NCI-H1694 treated with DMSO at 0.1 percent for 48 hours (cell line): ENCODE measurements at regions not wholly inside any gene's neighbourhood (a gene's known extent, or its start where the extent isn't known, plus 50 kb on each side); places are given as distances from the start of the nearest gene placed in this dataset.

ENCODE experiments used
- DNase-seq: peaks from one replicate; lab custom pipeline; 2025; lab: John Stamatoyannopoulos, UW

DNA sequence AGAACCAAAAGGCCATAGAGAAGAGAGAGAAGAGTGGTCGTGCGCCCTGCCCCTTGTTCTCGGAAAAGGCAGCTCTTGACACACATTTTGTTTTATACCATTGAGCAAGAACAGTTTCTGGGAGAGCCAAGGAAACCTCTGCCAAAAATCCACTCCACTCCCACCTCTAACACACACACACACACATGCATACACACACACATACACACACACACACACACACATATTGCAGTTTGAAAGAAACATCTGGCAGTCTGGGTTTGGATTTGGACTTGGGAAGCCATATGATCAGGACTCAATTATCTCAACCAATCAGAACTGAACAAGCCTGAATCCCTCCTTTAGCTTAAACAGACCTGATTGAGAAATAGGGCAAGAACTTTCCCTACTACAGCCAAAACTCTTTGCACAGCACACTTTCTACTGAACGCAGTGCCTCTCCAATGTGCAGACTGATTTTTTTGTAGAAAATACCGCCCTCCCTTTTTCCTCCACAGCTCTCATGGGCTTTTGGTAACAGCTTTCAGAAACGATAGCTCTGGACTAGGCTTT is 484.0 kb upstream of the ZWINT start:
- no peak for DNase-seq

GRCh38 chr10:56836659-56837058 is 475.6 kb upstream of the ZWINT start:
- no peak for DNase-seq

DNA sequence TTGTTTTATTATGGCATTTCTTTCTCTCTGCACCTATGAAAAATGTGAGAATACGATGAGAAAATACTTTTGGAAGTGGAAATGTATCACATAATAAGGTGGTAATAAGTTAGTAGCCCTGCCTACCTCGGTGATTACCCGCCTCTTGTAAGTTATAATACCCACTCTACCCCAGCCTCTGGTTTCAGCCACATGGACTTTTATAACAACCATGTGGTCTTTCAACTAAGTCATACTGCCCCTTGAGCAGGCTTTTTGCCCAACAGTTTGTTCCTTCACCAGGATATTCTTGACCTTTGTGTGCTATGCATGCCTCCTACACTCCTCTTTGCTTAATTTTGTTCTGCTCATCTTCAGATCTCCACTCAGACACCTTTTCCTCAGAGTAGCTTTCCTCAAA is 470.6 kb upstream of the ZWINT start:
- no peak for DNase-seq

GRCh38 chr10:56823849-56824248 is 462.8 kb upstream of the ZWINT start:
- DNase-seq: peak; percentile 5

DNA sequence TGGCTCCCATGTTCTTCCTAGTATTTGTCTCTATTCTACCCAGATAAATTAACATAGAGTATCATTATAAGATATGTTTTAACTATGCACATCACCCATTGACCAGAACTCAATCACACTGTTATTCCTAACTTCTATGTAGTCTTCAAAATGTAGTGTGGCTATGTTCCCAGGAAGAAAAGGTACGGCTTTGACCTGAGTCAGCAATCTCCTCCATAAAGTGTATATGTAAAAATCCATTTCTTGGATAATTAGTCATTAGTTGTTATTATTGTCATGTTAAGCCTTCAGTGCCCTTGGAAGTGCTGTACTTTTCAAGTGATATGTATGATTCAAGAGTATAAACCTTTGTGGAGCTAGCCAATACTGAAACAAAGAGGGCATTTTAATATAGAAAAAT is 444.0 kb upstream of the ZWINT start:
- no peak for DNase-seq

DNA sequence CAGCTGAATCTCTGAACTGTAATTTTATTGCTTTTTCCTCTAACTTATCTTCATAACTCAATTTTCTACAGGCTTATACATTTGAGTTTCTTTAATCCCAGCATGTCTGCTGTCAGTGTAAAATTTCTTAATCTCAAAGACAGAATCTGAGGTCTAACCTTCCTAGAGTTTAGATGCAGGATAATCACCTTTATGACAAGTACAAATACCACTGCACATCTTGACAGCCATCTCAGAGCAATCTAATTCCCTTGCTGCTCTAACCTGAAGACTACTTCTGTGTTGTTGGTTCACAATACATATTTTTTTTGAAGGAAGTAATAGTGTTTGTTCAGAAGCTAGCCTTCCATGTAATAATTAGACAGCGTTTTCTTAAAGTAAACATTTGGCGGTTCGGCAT is 424.2 kb upstream of the ZWINT start:
- no peak for DNase-seq

GRCh38 chr10:56782503-56782902 is 421.4 kb upstream of the ZWINT start:
- no peak for DNase-seq

DNA sequence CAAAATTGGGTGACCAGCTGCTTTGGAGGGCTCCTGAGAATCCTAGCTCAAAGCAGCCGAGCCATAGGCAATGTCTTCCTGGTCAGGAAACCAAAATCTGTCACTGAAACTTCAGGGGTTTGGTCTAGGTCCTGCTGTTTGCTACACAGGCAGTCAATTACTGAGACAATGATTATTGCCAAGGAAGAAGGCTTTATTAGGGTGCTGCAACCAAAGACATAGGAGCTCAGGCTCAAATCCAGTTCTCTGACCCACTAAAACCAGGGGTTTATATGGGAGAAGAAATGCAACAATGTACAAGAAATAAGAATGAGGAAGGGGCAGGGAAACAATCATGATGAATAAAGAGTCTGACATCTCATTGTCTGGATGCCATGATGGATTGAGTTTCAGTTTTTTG is 410.3 kb upstream of the ZWINT start:
- DNase-seq: no peak

GRCh38 chr10:56763090-56763489 is 402.0 kb upstream of the ZWINT start:
- DNase-seq: no peak

DNA sequence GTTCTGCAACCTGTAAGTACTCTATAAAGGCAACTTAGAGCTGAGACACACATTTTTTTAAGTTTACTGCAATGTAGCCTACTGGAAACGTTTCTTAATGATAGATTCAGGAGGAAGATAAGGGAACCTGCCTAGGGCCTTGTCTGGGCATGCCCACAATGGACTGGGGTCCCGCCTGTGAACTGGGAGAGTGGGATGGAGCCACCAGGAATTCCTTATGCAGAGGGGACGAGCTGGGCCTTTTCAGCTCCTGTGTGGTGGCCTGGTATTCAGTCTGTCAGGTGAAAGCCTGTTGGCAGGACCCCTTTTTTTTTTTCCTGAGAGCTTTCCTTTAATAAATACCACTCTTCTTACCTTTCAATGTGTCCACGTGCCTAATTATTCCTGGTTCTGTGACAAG is 384.4 kb upstream of the ZWINT start:
- no peak for DNase-seq

GRCh38 chr10:56728349-56728748 is 367.3 kb upstream of the ZWINT start:
- no peak for DNase-seq

- no peak for DNase-seq
Measured at GRCh38 chr10:56722912-56723311, 361.9 kb upstream of the ZWINT start.

DNA sequence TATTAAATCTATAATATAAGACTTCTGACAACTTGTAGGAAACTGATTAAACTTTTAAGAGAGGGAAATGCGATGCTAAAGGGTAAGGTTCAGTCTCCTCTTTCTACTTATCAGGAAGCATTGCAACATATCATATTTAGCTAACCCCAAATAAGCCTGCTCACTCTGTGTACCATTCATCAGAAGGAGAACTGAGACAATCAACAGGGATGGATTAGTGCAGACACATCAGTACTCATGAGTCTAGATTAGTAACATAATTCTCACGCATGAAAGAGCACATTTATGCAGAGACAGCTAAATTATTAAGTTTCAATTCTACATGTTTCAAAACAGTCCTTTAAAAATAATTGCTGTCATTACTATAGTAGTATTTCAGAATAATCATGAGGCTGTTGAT is 354.2 kb upstream of the ZWINT start:
- DNase-seq: no peak

- DNase-seq: no peak
Measured at GRCh38 chr10:56698506-56698905, 337.4 kb upstream of the ZWINT start.

GRCh38 chr10:56679578-56679977 is 318.5 kb upstream of the ZWINT start:
- no peak for DNase-seq

DNA sequence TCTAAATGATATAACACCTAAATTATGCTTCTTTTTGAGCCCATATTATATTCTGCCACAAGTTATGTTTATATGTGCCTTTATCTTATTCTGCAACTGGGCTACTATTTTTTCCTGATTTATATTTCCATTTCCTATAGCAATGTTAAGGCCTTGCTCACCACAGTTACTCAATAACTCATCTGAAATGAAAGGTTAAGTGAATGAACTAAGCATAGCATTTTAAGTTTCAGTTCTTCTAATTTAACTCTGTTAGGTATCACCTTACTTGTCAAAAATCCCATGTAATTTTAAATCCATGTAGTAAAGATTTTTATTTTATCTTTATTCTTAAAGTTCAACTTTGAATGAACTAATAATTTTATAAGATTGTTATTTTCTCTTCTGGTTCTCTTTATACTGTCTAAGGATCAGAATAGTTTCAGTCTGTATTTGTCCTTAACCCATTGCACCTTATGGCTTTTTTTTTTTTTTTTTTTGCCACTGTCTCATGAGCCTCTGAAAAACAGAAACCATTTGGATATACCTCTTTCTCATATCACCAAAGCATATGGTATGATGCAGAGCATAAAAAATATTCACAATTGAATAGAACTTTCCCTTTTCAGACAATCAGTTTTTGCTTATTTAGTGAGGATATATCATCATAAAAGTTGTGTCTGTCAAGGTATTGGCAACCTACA is 301.8 kb upstream of the ZWINT start:
- DNase-seq: no peak

GRCh38 chr10:56653289-56653688 is 292.2 kb upstream of the ZWINT start:
- DNase-seq: no peak

GRCh38 chr10:56646329-56647111 is 285.5 kb upstream of the ZWINT start:
- no peak for DNase-seq

DNA sequence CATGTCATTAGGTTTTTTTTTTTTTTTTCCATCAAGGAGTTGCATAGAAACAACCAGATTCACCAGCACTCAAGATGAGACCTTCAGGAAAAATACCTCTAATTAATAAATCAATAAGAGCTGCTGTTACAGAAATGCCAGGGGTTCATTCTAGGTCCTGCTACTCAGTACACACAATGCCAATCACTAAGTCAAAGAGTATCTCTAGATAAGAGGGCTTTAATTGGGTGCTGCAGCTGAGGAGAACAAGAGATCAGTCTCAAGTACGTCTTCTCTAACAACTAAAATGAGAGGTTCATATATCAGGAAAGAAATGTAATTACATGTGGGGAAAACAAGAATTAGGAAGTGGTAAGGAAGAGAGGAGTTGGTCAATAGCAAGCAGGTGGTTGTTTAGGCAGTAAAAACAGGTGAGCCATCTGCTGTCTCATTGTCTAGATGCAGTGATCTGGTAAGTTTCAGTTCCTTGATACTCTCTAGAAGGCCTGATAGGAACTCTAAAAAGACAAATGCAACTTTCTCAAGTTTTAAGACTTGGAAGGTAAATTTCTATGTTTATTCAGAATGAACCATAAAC is 272.9 kb upstream of the ZWINT start:
- no peak for DNase-seq

DNA sequence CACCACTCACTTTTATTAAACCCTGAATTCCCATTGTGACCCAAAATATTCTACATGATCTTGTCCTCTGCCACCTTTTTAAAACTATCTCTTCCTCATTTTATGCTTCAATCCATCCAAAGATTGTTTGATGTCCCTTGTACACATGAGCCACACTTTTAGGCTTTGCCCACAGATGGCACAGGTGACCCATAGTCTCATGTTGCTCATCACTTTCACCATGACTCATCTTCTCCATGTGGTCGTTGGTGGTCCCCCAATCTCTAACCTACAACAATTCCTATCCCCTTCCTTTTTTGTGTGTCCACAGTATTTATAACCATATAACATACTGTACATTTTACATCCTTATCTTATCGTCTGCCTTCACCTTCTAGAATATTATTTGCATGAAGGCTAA is 271.5 kb upstream of the ZWINT start:
- no peak for DNase-seq

- DNase-seq: no peak
Measured at GRCh38 chr10:56624082-56624481, 263.0 kb upstream of the ZWINT start.

DNA sequence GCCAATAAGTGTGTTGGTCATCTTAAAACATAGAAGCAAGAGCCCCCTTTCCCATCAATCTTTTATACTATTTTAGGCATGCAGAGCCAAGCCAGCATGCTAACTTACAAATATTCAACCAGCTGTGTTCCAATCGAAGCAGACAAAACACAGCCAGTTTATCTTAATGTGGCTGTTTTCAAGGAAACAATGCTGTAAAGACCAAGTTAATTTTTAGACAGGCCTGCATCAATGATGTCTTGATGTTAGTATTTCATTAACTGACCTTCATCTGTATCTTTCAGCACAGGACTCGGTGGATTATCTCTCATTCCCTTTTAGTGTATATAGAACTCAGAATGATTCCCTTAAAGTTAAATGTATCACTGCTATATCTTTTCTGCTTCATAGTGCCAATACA is 262.0 kb upstream of the ZWINT start:
- DNase-seq: no peak

GRCh38 chr10:56622335-56622973 is 261.4 kb upstream of the ZWINT start:
- peak; percentile 18 for DNase-seq
